Gastrocnemius medialis (tissue), 4 donors: ENCODE measurements at regions not wholly inside any gene's neighbourhood (a gene's known extent, or its start where the extent isn't known, plus 50 kb on each side); places are given as distances from the start of the nearest gene placed in this dataset.

Experiments
- CTCF ChIP-seq, 5 experiments: fragments of 450-650 bp in 3 of 5; fragments of 200-600 bp in 2 of 5; sonication (generic) in 2 of 5; IDR thresholded peaks in 4 of 5; conservative IDR thresholded peaks in 1 of 5; 1 replicate in 4 of 5; 2 replicates in 1 of 5; pipeline ENCODE4 v1.5.1; 2016 to 2019; ENCODE audit warnings: antibody characterized with exemption in 5 of 5, mild to moderate bottlenecking in 3 of 5, moderate library complexity in 3 of 5
- POLR2A ChIP-seq, 2 donors: fragments of 450-650 bp; IDR thresholded peaks; one replicate each; pipeline ENCODE4 v1.6.1; 2017; ENCODE audit warnings: antibody characterized with exemption in 2 of 2, mild to moderate bottlenecking in 2 of 2, moderate library complexity in 2 of 2

GRCh38 chr20:23298926-23299672 is 51.5 kb upstream of the NXT1 start:
- TF ChIP-seq CTCF (IDR thresholded peaks at IDR 0.05 in 4 of 5, conservative IDR thresholded peaks at IDR 0.05 in 1 of 5) (no peak), POLR2A (IDR thresholded peaks at IDR 0.05) (no peak)
